NCI-H2107 (cell line): ENCODE measurements at regions not wholly inside any gene's neighbourhood (a gene's known extent, or its start where the extent isn't known, plus 50 kb on each side); places are given as distances from the start of the nearest gene placed in this dataset.

Source experiments
- DNase-seq: peaks from one replicate; lab custom pipeline; 2025; lab: John Stamatoyannopoulos, UW

- DNase-seq = no peak
These were observed 432.6 kb downstream of the LRIG3 start for GRCh38 chr12:58487678-58488161.

- no peak for DNase-seq
These were observed 430.9 kb downstream of the LRIG3 start for GRCh38 chr12:58489394-58489793.

GRCh38 chr12:58491306-58491705 is 429.0 kb downstream of the LRIG3 start:
- DNase-seq = no peak

GRCh38 chr12:58496411-58497190 is 423.7 kb downstream of the LRIG3 start:
- DNase-seq = no peak

- no peak for DNase-seq
These were observed 419.9 kb downstream of the LRIG3 start for GRCh38 chr12:58500399-58500798.

GRCh38 chr12:58502226-58502625 is 418.1 kb downstream of the LRIG3 start:
- no peak for DNase-seq

GRCh38 chr12:58502841-58503240 is 417.5 kb downstream of the LRIG3 start:
- no peak for DNase-seq

- no peak for DNase-seq
These were observed 416.6 kb downstream of the LRIG3 start for GRCh38 chr12:58503731-58504130.

GRCh38 chr12:58504143-58504938 is 416.0 kb downstream of the LRIG3 start:
- no peak for DNase-seq

- no peak for DNase-seq
These were observed 411.0 kb downstream of the LRIG3 start for GRCh38 chr12:58509116-58509885.

- no peak for DNase-seq
These were observed 406.9 kb downstream of the LRIG3 start for GRCh38 chr12:58513301-58513834.

GRCh38 chr12:58513852-58514251 is 406.5 kb downstream of the LRIG3 start:
- DNase-seq = no peak

GRCh38 chr12:58519839-58520238 is 400.5 kb downstream of the LRIG3 start:
- DNase-seq = no peak

GRCh38 chr12:58521152-58521551 is 399.2 kb downstream of the LRIG3 start:
- no peak for DNase-seq

GRCh38 chr12:58521796-58522195 is 398.5 kb downstream of the LRIG3 start:
- DNase-seq = no peak

GRCh38 chr12:58523360-58523759 is 396.9 kb downstream of the LRIG3 start:
- no peak for DNase-seq

- no peak for DNase-seq
These were observed 392.0 kb downstream of the LRIG3 start for GRCh38 chr12:58528271-58528670.

- DNase-seq = no peak
These were observed 391.1 kb downstream of the LRIG3 start for GRCh38 chr12:58529114-58529665.

GRCh38 chr12:58529897-58530741 is 390.2 kb downstream of the LRIG3 start:
- DNase-seq = no peak

GRCh38 chr12:58530742-58531062 is 389.6 kb downstream of the LRIG3 start:
- no peak for DNase-seq
